ENCODE measurements at regions not wholly inside any gene's neighbourhood (a gene's known extent, or its start where the extent isn't known, plus 50 kb on each side); places are given as distances from the start of the nearest gene placed in this dataset.

DNA sequence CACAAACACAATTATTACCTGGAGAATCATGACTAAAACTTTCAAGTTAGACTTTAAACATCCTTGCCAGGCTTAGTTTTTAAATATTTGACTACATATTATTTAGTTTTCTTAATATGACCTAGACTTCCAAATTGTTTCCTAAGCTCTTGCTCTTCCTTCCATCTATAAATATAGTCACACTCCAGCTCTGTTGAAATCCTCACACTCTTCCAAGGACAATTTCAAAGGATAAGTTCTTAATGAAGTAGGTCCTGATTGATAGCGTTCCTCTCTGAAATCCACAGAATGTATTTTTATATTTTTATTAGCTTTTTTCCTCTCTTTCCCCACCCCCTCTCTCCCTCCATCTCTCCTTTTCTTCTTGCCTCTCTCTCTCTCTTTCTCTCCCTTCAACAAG is 1074.1 kb upstream of the PCDH20 start:
- Histone ChIP-seq H3K27me3 (no peaks in the 10 kb centered on the region), H3K4me1 (no peaks in the 10 kb centered on the region), H3K4me3 (no peak overlapping the region), H3K27ac (no peak overlapping the region), H3K9me3 (no peaks in the 10 kb centered on the region), H3K36me3 (replicated peaks in 1 of 2; ENCODE audit: insufficient read depth in 1 of 2, low read depth in 2 of 2) (no peaks in the 10 kb centered on the region)
- DNase-seq (no peak), ATAC-seq (no peak)
- TF ChIP-seq, protein P1, sequence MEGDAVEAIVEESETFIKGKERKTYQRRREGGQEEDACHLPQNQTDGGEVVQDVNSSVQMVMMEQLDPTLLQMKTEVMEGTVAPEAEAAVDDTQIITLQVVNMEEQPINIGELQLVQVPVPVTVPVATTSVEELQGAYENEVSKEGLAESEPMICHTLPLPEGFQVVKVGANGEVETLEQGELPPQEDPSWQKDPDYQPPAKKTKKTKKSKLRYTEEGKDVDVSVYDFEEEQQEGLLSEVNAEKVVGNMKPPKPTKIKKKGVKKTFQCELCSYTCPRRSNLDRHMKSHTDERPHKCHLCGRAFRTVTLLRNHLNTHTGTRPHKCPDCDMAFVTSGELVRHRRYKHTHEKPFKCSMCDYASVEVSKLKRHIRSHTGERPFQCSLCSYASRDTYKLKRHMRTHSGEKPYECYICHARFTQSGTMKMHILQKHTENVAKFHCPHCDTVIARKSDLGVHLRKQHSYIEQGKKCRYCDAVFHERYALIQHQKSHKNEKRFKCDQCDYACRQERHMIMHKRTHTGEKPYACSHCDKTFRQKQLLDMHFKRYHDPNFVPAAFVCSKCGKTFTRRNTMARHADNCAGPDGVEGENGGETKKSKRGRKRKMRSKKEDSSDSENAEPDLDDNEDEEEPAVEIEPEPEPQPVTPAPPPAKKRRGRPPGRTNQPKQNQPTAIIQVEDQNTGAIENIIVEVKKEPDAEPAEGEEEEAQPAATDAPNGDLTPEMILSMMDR (IDR thresholded peaks at IDR 0.05), result no peak
- no peak for TF ChIP-seq POLR2A (IDR thresholded peaks at IDR 0.05)
- intact Hi-C loops (cut with DNase I), result no loop called here
- WGBS, 2 donors, result 74 to 81% methylated on average over 1 of the region's 1 CpG

DNA sequence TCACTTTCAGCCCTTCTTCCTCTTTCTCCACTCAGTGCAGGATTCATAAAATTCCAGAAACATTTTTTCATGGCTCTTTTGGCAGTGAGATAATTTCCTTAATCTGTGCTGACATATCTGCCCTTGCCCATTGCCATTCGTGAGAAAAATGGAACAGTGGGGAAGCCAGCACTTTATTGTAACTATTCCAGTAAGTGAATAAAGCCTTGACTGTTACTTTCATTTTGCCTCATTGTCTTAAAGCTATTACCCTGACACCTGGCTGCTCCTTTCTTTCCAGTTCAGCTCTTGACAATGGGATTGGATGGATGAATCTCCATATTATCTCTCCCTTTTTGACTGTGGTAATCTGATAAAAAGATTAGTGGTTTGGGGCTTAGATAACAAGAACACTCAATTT is 1068.1 kb upstream of the PCDH20 start:
- intact Hi-C loops (cut with DNase I), result no loop called here
- H3K27ac ChIP-seq, result no peak overlapping the region

DNA sequence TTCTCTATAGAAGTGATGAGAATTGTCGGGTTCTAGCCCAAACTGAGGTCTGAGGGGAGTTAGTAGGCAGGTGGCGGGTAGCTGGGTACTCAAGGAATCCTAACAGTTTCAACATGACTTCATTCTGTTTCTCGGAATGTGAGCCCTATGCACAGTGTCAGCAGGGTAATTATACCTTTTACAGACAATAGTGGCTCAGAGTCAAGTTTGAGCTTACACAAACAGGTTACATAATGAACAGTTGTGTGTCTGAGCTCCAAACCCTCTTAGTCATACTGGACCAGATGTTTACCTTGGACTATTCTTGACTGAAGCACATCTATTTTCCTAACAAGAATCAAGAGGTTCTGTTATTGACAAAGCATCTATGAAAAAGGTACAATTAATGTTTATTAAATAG is 1066.7 kb upstream of the PCDH20 start:
- no peak for DNase-seq
- TF ChIP-seq POLR2A (IDR thresholded peaks at IDR 0.05), result no peak
- TF ChIP-seq, protein P1 (IDR thresholded peaks at IDR 0.05), result no peak
- 85 to 88% methylated on average over 3 of the region's 3 CpGs for WGBS, 2 donors

More for the DNA sequence above, 1068.1 kb upstream of the PCDH20 start:
- no peak for TF ChIP-seq POLR2A (IDR thresholded peaks at IDR 0.05)
- TF ChIP-seq, protein P1 (IDR thresholded peaks at IDR 0.05), result no peak
- Histone ChIP-seq H3K4me3 (no peak overlapping the region), H3K36me3 (replicated peaks in 1 of 2; ENCODE audit: insufficient read depth in 1 of 2, low read depth in 2 of 2) (no peaks in the 10 kb centered on the region), H3K4me1 (no peaks in the 10 kb centered on the region), H3K27me3 (no peaks in the 10 kb centered on the region), H3K9me3 (no peaks in the 10 kb centered on the region)
- DNase-seq (no peak), ATAC-seq (no peak)
- WGBS, 2 donors, result 6 to 11% methylated on average over 1 of the region's 1 CpG

DNA sequence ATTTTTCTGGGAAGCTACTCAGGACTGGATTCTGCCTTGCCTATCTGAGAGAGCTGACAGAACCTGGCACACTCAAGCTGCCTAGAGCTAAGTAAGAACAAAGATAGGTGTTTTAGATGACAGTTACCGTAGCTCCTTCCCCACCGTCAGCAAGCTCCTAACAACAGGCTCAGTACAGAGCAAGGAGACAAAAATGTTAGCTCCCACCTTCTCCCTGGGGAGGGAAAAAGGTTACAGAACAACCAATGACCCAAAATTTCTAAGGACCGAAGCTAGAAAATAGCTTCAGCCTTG is 1058.2 kb upstream of the PCDH20 start:
- Histone ChIP-seq H3K27me3 (no peaks in the 10 kb centered on the region), H3K9me3 (no peaks in the 10 kb centered on the region), H3K4me1 (no peaks in the 10 kb centered on the region), H3K36me3 (replicated peaks in 1 of 2; ENCODE audit: insufficient read depth in 1 of 2, low read depth in 2 of 2) (no peaks in the 10 kb centered on the region), H3K4me3 (no peak overlapping the region), H3K27ac (no peak overlapping the region)
- ATAC-seq (no peak), DNase-seq (no peak)
- TF ChIP-seq, protein P1 (IDR thresholded peaks at IDR 0.05), result no peak
- no peak for TF ChIP-seq POLR2A (IDR thresholded peaks at IDR 0.05)
- intact Hi-C loops (cut with DNase I), result no loop called here
- WGBS, 2 donors, result 91 to 94% methylated on average over 3 of the region's 3 CpGs

More for the DNA sequence above, 1066.7 kb upstream of the PCDH20 start:
- H3K27me3 ChIP-seq, result no peaks in the 10 kb centered on the region
- intact Hi-C loops (cut with DNase I), result no loop called here
- no peaks in the 10 kb centered on the region for H3K36me3 ChIP-seq (replicated peaks in 1 of 2; ENCODE audit: insufficient read depth in 1 of 2, low read depth in 2 of 2)
- no peak overlapping the region for H3K27ac ChIP-seq
- no peak for ATAC-seq
- H3K4me1 ChIP-seq, result no peaks in the 10 kb centered on the region
- no peak overlapping the region for H3K4me3 ChIP-seq
- no peaks in the 10 kb centered on the region for H3K9me3 ChIP-seq

DNA sequence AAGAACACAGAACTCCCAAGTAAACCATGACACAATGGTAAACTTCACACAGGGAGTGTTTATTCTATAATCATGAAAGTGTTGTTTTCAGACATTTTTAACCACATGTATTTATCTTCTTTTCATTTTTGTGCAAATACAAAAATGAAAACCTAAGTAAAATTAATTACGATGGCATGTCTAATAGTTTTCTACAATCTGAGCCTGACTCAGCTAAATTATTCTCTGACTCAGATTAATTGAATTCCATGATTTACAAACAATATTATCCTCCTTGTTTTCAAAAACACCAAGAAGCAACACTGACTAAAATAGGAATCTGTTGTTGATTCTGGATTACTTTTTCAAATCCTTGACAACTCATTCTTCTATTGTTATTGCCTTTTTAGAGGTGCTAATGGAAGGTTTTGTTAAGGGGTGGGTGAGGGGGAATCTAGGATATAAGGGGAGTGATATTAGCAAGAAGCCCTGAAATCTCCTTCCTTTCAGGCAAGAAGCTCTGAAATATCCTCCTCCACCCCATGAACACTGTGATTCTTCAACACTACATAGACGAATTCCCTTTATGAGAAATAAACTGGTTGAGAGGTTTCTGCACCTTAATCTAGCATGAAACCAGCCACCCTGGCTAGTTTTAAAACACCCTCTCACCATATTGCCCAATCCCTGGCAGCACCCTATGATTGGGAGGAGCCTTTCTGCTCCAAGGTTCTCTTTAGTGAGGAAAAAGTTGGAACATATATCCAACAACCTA is 1057.7 kb upstream of the PCDH20 start:
- H3K4me1 ChIP-seq, result no peaks in the 10 kb centered on the region
- H3K27ac ChIP-seq, result no peak overlapping the region
- H3K27me3 ChIP-seq, result no peaks in the 10 kb centered on the region
- intact Hi-C loops (cut with DNase I), result no loop called here
- H3K9me3 ChIP-seq, result no peaks in the 10 kb centered on the region
- ATAC-seq (no peak), DNase-seq (no peak)
- no peak overlapping the region for H3K4me3 ChIP-seq
- WGBS, 2 donors, result 77 to 83% methylated on average over 2 of the region's 2 CpGs
- TF ChIP-seq, protein P1 (IDR thresholded peaks at IDR 0.05), result no peak
- no peak for TF ChIP-seq POLR2A (IDR thresholded peaks at IDR 0.05)
- no peaks in the 10 kb centered on the region for H3K36me3 ChIP-seq (replicated peaks in 1 of 2; ENCODE audit: insufficient read depth in 1 of 2, low read depth in 2 of 2)
